T-helper 2 cell treated with Interferon-gamma antibody and Interleukin-4, amounts not matched to agents 100 ng/mL and 5 ng/mL, for 36 hours (primary cell): ENCODE measurements at regions not wholly inside any gene's neighbourhood (a gene's known extent, or its start where the extent isn't known, plus 50 kb on each side); places are given as distances from the start of the nearest gene placed in this dataset.

ENCODE experiments used
- intact Hi-C: fragments of 100-400 bp; cut with micrococcal nuclease; formaldehyde crosslinking; loops from one replicate; pipeline ENCODE4 v1.15.1; 2023

GRCh38 chr6:110538416-110539160 is 62.2 kb upstream of the SLC22A16 start:
- intact Hi-C loops = loop anchor here (10.0 kb wide), 1 partner anchor 56 kb away; no protein-coding TSS in a partner anchor

- intact Hi-C loops = loop anchor here (10.0 kb wide), 1 partner anchor 57 kb away; no protein-coding TSS in a partner anchor
Observed at GRCh38 chr6:110537208-110538123, 61.1 kb upstream of the SLC22A16 start.

- intact Hi-C loops = loop anchor here (10.0 kb wide), 1 partner anchor 60 kb away; no protein-coding TSS in a partner anchor
Observed at GRCh38 chr6:110534731-110535492, 58.5 kb upstream of the SLC22A16 start.

- intact Hi-C loops = loop anchor here (10.0 kb wide), 1 partner anchor 62 kb away; no protein-coding TSS in a partner anchor
Observed at GRCh38 chr6:110532431-110532830, 56.0 kb upstream of the SLC22A16 start.

GRCh38 chr6:110530671-110531070 is 54.3 kb upstream of the SLC22A16 start:
- intact Hi-C loops = loop anchor here (10.0 kb wide), 1 partner anchor 64 kb away; no protein-coding TSS in a partner anchor

- intact Hi-C loops = loop anchor here (2.0 to 10.0 kb wide), 5 partner anchors 65 to 727 kb away; partner anchors contain the start of gene CDK19
Observed at GRCh38 chr6:110529907-110530306, 53.5 kb upstream of the SLC22A16 start.

GRCh38 chr6:110529355-110529754 is 52.9 kb upstream of the SLC22A16 start:
- intact Hi-C loops = loop anchor here (2.0 to 5.0 kb wide), 4 partner anchors 153 to 728 kb away; partner anchors contain the start of gene CDK19

- intact Hi-C loops = loop anchor here (1.0 to 5.0 kb wide), 7 partner anchors 154 to 728 kb away; partner anchors contain the start of gene CDK19
Observed at GRCh38 chr6:110528930-110529325, 52.5 kb upstream of the SLC22A16 start.

- intact Hi-C loops = loop anchor here (1.0 to 5.0 kb wide), 7 partner anchors 154 to 729 kb away; partner anchors contain the start of gene CDK19
Observed at GRCh38 chr6:110528101-110528929, 51.9 kb upstream of the SLC22A16 start.

GRCh38 chr6:110527516-110527915 is 51.1 kb upstream of the SLC22A16 start:
- intact Hi-C loops = loop anchor here (5.0 kb wide), 3 partner anchors 290 to 730 kb away; partner anchors contain the start of gene CDK19

GRCh38 chr6:110526726-110527125 is 50.3 kb upstream of the SLC22A16 start:
- intact Hi-C loops = loop anchor here (5.0 kb wide), 3 partner anchors 291 to 731 kb away; partner anchors contain the start of gene CDK19
